Central memory CD8-positive, alpha-beta T cell (primary cell): ENCODE measurements at regions not wholly inside any gene's neighbourhood (a gene's known extent, or its start where the extent isn't known, plus 50 kb on each side); places are given as distances from the start of the nearest gene placed in this dataset.
A peak's percentile ranks its signal among the peaks of the same experiment; 100 is the strongest.

Experiments
- ATAC-seq: fragments of 150-1000 bp; cut with Tn5 transposase; replicated peaks from 2 replicates; pipeline ENCODE4 v1.10.0; 2022; ENCODE audit warnings: mild to moderate bottlenecking, moderate FRiP score, moderate number of reproducible peaks; ENCODE audit not compliant: poor library complexity, severe bottlenecking; ENCODE audit errors: extremely low read depth
- DNase-seq, 2 donors: peaks; one replicate each; pipeline ENCODE4 v3.0.0; 2021; ENCODE audit warnings: low spot score in 2 of 2
- H3K27ac Mint-ChIP-seq: one replicate; pipeline ENCODE4 v1.8.0; 2022; ENCODE audit warnings: low read depth, mild to moderate bottlenecking, moderate library complexity, mixed read lengths
- H3K27me3 Mint-ChIP-seq: one replicate; pipeline ENCODE4 v1.8.0; 2022; ENCODE audit warnings: mixed read lengths
- H3K36me3 Mint-ChIP-seq: one replicate; pipeline ENCODE4 v1.8.0; 2022; ENCODE audit warnings: mild to moderate bottlenecking, moderate library complexity, mixed read lengths; ENCODE audit not compliant: insufficient read depth
- H3K4me1 Mint-ChIP-seq: one replicate; pipeline ENCODE4 v1.8.0; 2022; ENCODE audit warnings: mixed read lengths
- H3K4me3 Mint-ChIP-seq: one replicate; pipeline ENCODE4 v1.8.0; 2022; ENCODE audit warnings: mild to moderate bottlenecking, moderate library complexity, mixed read lengths
- H3K9me3 Mint-ChIP-seq: one replicate; pipeline ENCODE4 v1.8.0; 2022; ENCODE audit warnings: mixed read lengths

DNA sequence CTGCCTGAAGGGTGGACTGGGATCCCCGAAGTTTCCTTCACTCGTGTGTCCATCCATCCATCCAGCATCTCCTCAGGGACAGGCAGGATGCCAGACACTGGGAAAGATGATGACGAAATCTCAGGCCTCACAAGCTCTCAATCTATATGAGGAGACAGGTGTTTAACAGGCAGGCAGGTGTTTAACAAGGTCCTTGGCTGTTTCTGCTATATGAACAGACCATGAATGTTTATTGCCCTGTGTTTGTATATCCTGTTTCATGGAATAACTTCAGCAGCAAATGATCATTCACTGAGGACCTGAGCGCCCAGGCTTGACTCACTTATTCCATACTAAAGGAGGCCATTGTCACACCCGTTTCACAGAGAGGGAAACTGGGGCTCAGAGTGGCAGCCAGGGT is 685.8 kb upstream of the HS6ST1 start:
- no peaks in the 10 kb centered on the region for H3K9me3 Mint-ChIP-seq
- H3K27ac Mint-ChIP-seq, result no peak overlapping the region
- no peaks in the 10 kb centered on the region for H3K4me1 Mint-ChIP-seq
- H3K36me3 Mint-ChIP-seq, result peaks cover 3% of the 10 kb centered on the region
- ATAC-seq (no peak), DNase-seq (no peak)
- H3K27me3 Mint-ChIP-seq, result no peaks in the 10 kb centered on the region
- no peak overlapping the region for H3K4me3 Mint-ChIP-seq

DNA sequence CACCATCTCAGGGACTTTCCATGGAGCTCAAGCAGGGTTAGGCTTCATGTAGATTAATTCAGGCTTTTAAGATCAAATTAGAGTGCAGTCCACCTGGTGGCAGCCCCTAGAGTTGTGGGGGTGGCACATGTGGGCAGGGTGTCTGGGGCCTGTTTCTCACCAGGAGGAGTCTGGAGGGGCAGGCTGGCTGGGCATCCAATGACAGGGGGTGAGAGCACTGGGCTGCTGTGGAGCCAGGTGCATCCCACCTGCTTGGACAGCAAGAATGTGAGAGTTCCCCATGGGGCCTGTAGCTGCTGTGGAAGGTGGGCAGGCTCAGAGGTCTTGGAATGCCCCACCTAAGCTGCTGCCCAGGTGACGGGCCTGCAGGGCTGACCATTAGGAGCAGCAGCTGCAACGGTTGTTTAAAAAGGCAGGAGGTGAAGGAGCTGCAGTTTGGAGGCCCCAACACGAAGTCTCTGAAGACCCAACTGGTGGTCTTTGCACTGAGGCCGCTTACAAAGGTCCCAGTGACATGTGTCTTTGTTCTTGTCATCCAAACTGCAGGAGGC is 686.3 kb upstream of the HS6ST1 start:
- Mint-ChIP-seq H3K4me3 (no peak overlapping the region), H3K9me3 (no peaks in the 10 kb centered on the region), H3K27me3 (no peaks in the 10 kb centered on the region), H3K36me3 (peaks cover 3% of the 10 kb centered on the region), H3K27ac (no peak overlapping the region), H3K4me1 (no peaks in the 10 kb centered on the region)
- no peak for ATAC-seq
- peak in 1 of 2 donors; percentile 6 for DNase-seq

DNA sequence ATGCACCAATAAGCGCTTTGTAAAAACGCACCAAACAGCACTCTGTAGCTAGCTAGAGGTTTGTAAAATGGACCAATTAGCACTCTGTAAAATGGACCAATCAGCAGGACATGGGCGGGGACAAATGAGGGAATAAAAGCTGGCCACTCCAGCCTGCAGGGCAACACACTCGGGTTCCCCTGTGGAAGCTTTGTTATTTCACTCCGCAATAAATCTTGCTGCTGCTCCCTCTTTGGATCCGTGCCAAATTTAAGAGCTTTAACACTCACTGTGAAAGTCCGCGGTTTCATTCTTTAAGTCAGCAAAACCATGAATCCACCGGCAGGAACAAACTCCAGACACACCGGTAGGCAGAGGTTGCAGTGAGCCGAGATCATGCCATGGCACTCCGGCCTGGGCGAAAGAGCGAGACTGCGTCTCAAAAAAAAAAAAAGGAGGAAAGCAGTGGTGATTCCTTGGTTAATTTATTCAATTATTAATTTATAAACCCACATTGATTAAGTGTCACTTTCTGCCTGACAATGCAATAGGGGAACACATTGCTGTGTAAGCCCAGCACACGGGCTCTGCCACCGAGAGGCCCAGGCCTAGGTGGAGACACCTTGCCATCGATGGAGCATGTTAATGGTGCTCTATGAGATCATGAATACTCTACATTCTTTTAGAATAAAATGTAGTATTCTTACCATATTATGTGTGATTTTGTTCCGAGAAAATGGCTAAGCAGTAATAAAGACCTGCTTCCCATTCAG is 687.6 kb upstream of the HS6ST1 start:
- no peaks in the 10 kb centered on the region for H3K9me3 Mint-ChIP-seq
- ATAC-seq (no peak), DNase-seq (peak in 1 of 2 donors; percentile 1)
- no peaks in the 10 kb centered on the region for H3K27me3 Mint-ChIP-seq
- peaks cover 3% of the 10 kb centered on the region for H3K36me3 Mint-ChIP-seq
- H3K27ac Mint-ChIP-seq, result no peak overlapping the region
- no peak overlapping the region for H3K4me3 Mint-ChIP-seq
- no peaks in the 10 kb centered on the region for H3K4me1 Mint-ChIP-seq

DNA sequence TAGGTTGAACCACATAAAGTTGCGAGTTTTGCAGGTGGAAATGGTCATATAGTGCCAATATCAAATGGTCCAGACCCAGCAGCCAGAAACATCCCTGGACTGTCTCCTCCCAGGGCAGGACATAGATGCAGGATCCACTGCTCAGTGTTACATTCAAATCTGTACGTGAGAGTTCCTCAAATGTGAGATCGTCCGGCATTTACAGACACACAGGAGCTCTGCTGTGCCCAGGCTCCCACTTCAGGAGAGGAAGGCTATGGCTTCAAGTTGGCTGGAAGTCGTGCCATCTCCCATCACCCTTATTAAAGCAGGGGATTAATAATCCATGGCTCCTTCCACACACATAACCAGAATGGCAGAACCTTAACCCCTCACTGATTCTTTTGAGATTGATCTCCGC is 688.2 kb upstream of the HS6ST1 start:
- peaks cover 3% of the 10 kb centered on the region for H3K36me3 Mint-ChIP-seq
- ATAC-seq, result no peak
- peak in 1 of 2 donors; percentile 3 for DNase-seq

DNA sequence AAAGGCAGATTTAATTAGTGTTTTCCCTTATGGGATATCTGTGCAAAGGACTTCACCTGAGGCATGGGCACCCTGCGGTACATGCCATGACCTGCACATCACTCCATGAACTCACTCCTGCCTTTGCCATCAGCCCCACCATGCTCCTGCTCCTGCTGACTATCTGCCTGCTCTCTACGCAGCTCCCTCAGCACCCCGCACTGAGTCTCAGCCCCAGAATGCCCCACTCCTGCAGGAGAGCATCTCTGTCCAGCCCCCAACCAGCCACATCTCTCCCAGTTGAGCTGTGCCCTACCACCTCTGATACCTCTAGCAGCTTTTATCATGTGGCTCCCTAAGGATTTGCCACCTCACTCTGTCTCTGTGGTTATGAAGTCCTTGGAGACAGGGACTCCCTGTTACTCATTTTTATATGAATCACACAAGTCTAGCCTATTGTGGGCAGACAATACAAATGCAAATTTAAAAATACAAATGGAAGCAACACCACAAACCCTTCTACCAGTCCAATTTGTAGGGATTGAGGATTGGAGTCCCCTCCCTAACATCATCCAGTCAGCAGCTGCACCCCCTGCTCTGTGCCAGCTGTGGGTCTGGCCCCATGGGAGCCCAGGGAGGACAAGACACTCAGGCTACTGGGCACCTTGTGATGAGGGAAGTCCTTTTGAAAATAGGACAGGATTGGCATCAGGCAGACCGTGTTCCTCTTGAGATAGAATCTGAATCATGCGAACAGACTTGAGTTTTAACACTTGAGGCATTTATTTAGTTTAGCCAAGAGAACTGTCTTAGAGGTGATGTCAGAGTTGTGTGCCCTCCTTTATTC is 689.6 kb upstream of the HS6ST1 start:
- H3K4me1 Mint-ChIP-seq, result no peaks in the 10 kb centered on the region
- DNase-seq (no peak), ATAC-seq (no peak)
- H3K36me3 Mint-ChIP-seq, result peaks cover 3% of the 10 kb centered on the region
- no peaks in the 10 kb centered on the region for H3K27me3 Mint-ChIP-seq
- no peaks in the 10 kb centered on the region for H3K9me3 Mint-ChIP-seq
- no peak overlapping the region for H3K4me3 Mint-ChIP-seq
- no peak overlapping the region for H3K27ac Mint-ChIP-seq

More for the DNA sequence above, 688.2 kb upstream of the HS6ST1 start:
- Mint-ChIP-seq H3K4me3 (no peak overlapping the region), H3K9me3 (no peaks in the 10 kb centered on the region), H3K27me3 (no peaks in the 10 kb centered on the region), H3K27ac (no peak overlapping the region), H3K4me1 (no peaks in the 10 kb centered on the region)

DNA sequence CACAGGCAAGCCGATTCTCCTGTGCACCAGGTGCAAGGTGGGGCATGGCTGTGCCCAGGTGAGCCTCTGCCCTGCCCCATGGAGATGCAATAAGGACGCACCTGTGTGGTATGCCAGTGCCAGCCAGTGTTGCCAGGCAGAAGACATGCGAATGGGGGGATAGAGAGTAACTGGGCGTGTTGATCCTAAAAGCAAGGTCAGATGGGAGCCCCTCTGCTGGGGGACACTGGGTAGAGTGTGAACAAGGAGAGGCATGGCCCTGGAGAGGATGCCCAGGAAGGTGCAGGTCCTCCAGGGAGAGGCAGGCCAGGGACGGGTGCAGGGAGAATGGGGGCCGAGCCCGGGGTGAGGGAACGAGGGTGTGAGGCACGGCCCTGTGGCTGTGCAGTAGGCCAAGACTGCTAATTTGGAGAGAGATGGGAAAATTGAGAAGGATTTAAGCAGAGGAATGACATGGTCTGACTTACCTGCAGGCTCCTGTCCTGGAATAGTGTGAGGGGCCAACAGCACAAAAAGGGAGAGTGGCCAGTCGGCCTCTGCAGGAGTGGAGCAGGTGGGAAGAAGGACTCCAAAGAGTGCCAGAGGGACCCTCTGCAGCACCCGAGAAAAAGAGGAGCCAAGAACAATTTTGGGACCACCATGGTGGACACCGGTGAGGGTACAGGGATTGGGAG is 690.4 kb upstream of the HS6ST1 start:
- no peaks in the 10 kb centered on the region for H3K27me3 Mint-ChIP-seq
- peaks cover 3% of the 10 kb centered on the region for H3K36me3 Mint-ChIP-seq
- H3K9me3 Mint-ChIP-seq, result no peaks in the 10 kb centered on the region
- H3K4me3 Mint-ChIP-seq, result no peak overlapping the region
- no peak overlapping the region for H3K27ac Mint-ChIP-seq
- DNase-seq (peak in 1 of 2 donors; percentile 6), ATAC-seq (no peak)
- H3K4me1 Mint-ChIP-seq, result no peaks in the 10 kb centered on the region

DNA sequence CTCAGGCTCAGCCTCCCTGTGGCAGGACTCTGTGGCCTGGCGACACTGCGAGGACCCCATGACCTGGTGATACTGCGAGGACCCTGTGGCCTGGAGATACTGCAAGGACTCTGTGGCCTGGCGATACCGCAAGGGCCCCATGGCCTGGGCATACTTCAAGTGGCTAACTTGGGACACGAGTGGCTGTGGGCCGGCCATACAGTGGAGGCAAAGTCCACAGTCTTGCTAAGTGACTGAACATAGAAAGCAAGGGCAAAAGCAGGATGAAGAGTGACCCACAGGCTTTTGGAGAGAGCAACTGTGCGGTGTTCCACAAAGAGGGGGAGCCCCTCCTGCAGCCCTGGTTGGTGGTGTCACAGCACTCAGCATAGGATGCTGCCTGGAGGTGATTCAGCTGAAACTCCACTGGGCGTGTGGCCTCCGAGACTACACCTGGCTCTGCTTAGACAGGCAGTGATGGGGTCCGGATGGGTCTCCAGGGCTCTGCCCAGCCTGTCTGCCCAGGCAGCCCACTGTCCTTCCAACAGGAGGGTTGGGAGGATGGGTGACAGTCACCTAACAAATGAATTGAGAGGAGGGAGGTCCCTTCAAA is 691.0 kb upstream of the HS6ST1 start:
- H3K9me3 Mint-ChIP-seq, result no peaks in the 10 kb centered on the region
- H3K4me3 Mint-ChIP-seq, result no peak overlapping the region
- no peaks in the 10 kb centered on the region for H3K27me3 Mint-ChIP-seq
- no peak overlapping the region for H3K27ac Mint-ChIP-seq
- H3K4me1 Mint-ChIP-seq, result no peaks in the 10 kb centered on the region
- H3K36me3 Mint-ChIP-seq, result peaks cover 3% of the 10 kb centered on the region
- ATAC-seq (no peak), DNase-seq (peak in 1 of 2 donors; percentile 1)

DNA sequence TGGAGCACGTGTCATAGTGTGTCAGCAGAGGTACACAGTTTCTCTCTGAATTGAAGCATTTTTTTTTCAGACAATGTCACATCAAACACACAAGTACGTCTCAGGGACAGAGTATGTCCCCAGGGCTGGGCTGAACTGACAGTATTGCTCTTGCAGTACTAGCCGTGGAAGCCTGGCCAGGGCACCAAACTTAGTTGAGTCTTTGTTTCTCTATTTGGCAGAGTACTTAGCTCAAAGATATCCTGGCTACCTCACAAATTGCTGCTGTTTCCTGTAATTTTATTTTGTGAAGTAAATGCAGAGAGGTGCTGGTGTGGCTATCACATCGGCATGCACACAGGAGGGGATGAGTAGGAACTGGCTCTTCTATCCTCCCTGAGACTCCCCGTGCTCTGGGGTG is 691.6 kb upstream of the HS6ST1 start:
- ATAC-seq, result no peak
- no peaks in the 10 kb centered on the region for H3K9me3 Mint-ChIP-seq

DNA sequence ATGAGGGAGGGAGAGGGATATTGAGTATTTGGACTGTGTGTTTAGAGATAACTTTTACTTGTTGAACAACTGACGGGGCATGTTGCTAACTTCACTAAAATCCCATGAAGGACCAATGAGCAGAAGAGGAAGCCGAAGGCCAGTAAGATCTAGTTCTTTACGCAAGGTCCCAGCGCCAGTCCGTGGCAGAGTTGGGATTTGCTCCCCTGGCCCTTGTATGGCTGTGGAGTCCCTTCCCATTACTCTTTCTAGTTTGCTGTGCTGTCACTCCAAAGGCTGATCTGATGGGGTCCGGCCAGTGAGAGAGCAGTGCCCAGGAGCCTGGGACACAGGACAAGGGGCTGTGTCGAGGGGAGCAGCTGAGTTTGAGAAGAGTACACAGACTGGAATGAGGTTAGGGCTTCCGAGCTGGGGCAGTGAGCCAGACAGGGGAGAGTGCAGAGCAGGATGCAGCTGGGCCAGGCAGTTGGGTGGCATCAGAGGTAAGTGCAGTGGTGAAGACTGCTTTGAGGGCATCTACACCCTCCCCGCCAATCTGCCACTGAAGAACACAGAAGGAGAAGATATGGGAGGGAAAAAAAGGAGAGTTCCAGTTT is 692.9 kb upstream of the HS6ST1 start:
- ATAC-seq (no peak), DNase-seq (no peak)
- Mint-ChIP-seq H3K27ac (no peak overlapping the region), H3K4me1 (no peaks in the 10 kb centered on the region), H3K9me3 (no peaks in the 10 kb centered on the region), H3K36me3 (peaks cover 1% of the 10 kb centered on the region), H3K4me3 (no peak overlapping the region), H3K27me3 (no peaks in the 10 kb centered on the region)

More for the DNA sequence above, 691.6 kb upstream of the HS6ST1 start:
- Mint-ChIP-seq H3K4me3 (no peak overlapping the region), H3K27ac (no peak overlapping the region), H3K27me3 (no peaks in the 10 kb centered on the region), H3K4me1 (no peaks in the 10 kb centered on the region), H3K36me3 (peaks cover 2% of the 10 kb centered on the region)
- peak in 1 of 2 donors; percentile 1 for DNase-seq

DNA sequence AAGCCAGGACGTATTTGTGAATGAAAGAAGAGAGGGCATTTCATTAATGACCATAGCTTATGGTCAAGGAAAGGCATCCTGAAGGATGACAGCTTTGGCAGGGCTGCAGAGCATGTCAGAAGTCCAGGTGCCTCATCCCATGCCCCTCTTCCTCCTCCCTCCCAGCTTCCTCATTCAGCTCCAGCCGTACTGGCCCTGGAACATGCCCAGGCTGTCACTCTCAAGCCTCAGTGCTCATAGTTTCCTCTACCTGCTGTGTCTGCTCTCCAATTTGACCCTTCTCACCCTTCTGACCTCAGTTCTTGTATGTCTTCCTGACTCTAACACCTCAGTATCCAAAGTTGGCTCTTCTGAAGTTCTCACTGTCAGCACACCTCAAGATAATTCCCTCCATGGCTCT is 695.8 kb upstream of the HS6ST1 start:
- no peak overlapping the region for H3K27ac Mint-ChIP-seq
- DNase-seq (no peak), ATAC-seq (no peak)
- no peak overlapping the region for H3K4me3 Mint-ChIP-seq
- H3K36me3 Mint-ChIP-seq, result no peaks in the 10 kb centered on the region
- H3K27me3 Mint-ChIP-seq, result no peaks in the 10 kb centered on the region
- H3K4me1 Mint-ChIP-seq, result no peaks in the 10 kb centered on the region
- H3K9me3 Mint-ChIP-seq, result no peaks in the 10 kb centered on the region

DNA sequence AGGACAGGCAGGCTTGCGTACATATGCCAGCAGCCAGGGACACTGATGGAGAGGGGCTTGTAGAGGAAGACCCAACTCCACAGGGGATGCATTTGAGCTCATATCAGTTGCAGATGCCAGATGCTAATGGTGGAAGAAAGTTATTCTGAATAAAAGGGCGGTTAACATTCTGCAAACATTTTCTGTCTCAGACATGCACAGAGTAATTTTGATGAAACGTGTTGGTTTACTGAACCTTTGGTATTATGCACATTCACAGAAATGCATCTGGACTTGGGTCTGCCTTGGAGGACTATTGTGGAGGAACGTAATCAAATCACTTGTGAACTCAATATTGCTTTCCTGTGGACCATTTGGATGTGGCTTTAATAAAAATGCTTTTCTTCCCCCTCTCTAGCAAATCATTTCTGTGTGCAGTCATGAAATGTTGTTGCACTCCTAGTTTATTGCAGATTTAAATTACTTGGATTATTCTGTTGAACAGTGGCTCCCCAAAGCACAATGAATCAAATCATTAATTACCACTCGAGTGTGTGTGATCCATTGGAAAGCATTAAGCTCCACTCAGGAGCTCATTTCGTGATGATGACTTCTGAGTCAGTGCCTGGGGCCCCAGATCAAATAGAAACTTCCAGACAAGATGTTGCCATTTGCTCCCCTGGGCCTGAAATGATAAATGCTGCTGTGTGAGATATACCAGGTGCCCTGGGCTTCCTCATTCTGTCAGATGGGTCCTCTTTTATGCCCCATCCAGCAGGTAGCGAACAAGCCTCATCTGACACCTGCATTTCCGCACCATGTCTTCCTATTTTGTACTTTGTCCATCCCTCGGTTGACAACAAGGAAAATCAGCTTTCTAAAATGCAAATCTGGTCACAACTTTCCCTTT is 697.0 kb upstream of the HS6ST1 start:
- no peaks in the 10 kb centered on the region for H3K4me1 Mint-ChIP-seq
- no peaks in the 10 kb centered on the region for H3K9me3 Mint-ChIP-seq
- no peak overlapping the region for H3K4me3 Mint-ChIP-seq
- H3K27me3 Mint-ChIP-seq, result no peaks in the 10 kb centered on the region
- ATAC-seq (no peak), DNase-seq (no peak)
- H3K36me3 Mint-ChIP-seq, result no peaks in the 10 kb centered on the region
- no peak overlapping the region for H3K27ac Mint-ChIP-seq
